Endothelial cell of umbilical vein (primary cell): ENCODE measurements at regions not wholly inside any gene's neighbourhood (a gene's known extent, or its start where the extent isn't known, plus 50 kb on each side); places are given as distances from the start of the nearest gene placed in this dataset.
"Not testable (repeated sequence)": the region's sequence is repeated elsewhere in the genome, so short reads cannot be mapped to it uniquely, and the experiment has no call there.

Source experiments
- CTCF ChIP-seq, 2 donors: IDR thresholded peaks; 1 replicate in 1 of 2; 2 replicates in 1 of 2; pipeline ENCODE4 v1.5.1; 2011; ENCODE audit warnings: low read length in 2 of 2, mild to moderate bottlenecking in 2 of 2, moderate library complexity in 2 of 2, control low read depth in 1 of 2, inconsistent platforms in 1 of 2, low read depth in 1 of 2; ENCODE audit not compliant: insufficient read depth in 1 of 2; ENCODE audit errors: extremely low read depth in 1 of 2
- EZH2 ChIP-seq: IDR thresholded peaks from 2 replicates; pipeline ENCODE4 v1.6.1; 2012; ENCODE audit warnings: borderline replicate concordance, low read depth, mild to moderate bottlenecking, moderate library complexity, low read length, inconsistent platforms; ENCODE audit not compliant: severe bottlenecking
- GATA2 ChIP-seq: IDR thresholded peaks from 2 replicates; pipeline ENCODE4 v1.7.0; 2011; ENCODE audit warnings: low read depth, mild to moderate bottlenecking, moderate library complexity, mixed read lengths, low read length; ENCODE audit not compliant: insufficient read length, insufficient read depth
- MAX ChIP-seq: IDR thresholded peaks from 2 replicates; pipeline ENCODE4 v1.6.1; 2011; ENCODE audit not compliant: insufficient read depth, insufficient read length
- POLR2A ChIP-seq: IDR thresholded peaks from 2 replicates; pipeline ENCODE4 v1.6.1; 2012; ENCODE audit warnings: low read depth, mild to moderate bottlenecking, control low read depth, low read length
- POLR2AphosphoS5 ChIP-seq: IDR thresholded peaks from 2 replicates; pipeline ENCODE4 v1.6.1; 2012; ENCODE audit warnings: low read depth, mild to moderate bottlenecking, control low read depth, low read length, moderate library complexity; ENCODE audit not compliant: insufficient read depth

GRCh38 chr6:61087986-61088385 lies 1198.0 kb downstream of the KHDRBS2 start:
- not testable (repeated sequence) for TF ChIP-seq CTCF (IDR thresholded peaks at IDR 0.05; ENCODE audit: extremely low read depth in 1 of 2, insufficient read depth in 1 of 2, low read depth in 1 of 2, low read length in 2 of 2); EZH2; POLR2AphosphoS5; GATA2; POLR2A; MAX
